Activated CD4-positive, alpha-beta T cell treated with anti-CD3 and anti-CD28 coated beads for 4 hours (primary cell): ENCODE measurements at regions not wholly inside any gene's neighbourhood (a gene's known extent, or its start where the extent isn't known, plus 50 kb on each side); places are given as distances from the start of the nearest gene placed in this dataset.
"Not testable (repeated sequence)": the region's sequence is repeated elsewhere in the genome, so short reads cannot be mapped to it uniquely, and the experiment has no call there.

Source experiments
- DNase-seq, 2 donors: peaks; one replicate each; pipeline ENCODE4 v3.0.0-alpha.2; 2020

GRCh38 chr7:68977385-68978055 is 620.8 kb upstream of the AUTS2 start:
- no peak for DNase-seq

- DNase-seq = no peak
Observed at GRCh38 chr7:68978710-68979109, 619.6 kb upstream of the AUTS2 start.

GRCh38 chr7:68980011-68980410 is 618.3 kb upstream of the AUTS2 start:
- no peak for DNase-seq

GRCh38 chr7:68980432-68980831 is 617.8 kb upstream of the AUTS2 start:
- not testable (repeated sequence) for DNase-seq

GRCh38 chr7:68984306-68984705 is 614.0 kb upstream of the AUTS2 start:
- no peak for DNase-seq

- no peak for DNase-seq
Observed at GRCh38 chr7:68994841-68995240, 603.4 kb upstream of the AUTS2 start.

- no peak for DNase-seq
Observed at GRCh38 chr7:68998136-68998535, 600.1 kb upstream of the AUTS2 start.

GRCh38 chr7:69002416-69002815 is 595.9 kb upstream of the AUTS2 start:
- no peak for DNase-seq

GRCh38 chr7:69012149-69012548 is 586.1 kb upstream of the AUTS2 start:
- DNase-seq = no peak

- DNase-seq = no peak
Observed at GRCh38 chr7:69017208-69017607, 581.1 kb upstream of the AUTS2 start.

- no peak for DNase-seq
Observed at GRCh38 chr7:69018200-69018599, 580.1 kb upstream of the AUTS2 start.

- DNase-seq = no peak
Observed at GRCh38 chr7:69019437-69019836, 578.8 kb upstream of the AUTS2 start.

GRCh38 chr7:69020536-69020935 is 577.7 kb upstream of the AUTS2 start:
- DNase-seq = no peak

- DNase-seq = no peak
Observed at GRCh38 chr7:69025249-69025648, 573.0 kb upstream of the AUTS2 start.

GRCh38 chr7:69032848-69033247 is 565.4 kb upstream of the AUTS2 start:
- DNase-seq = no peak

- no peak for DNase-seq
Observed at GRCh38 chr7:69035826-69036225, 562.4 kb upstream of the AUTS2 start.

- DNase-seq = no peak
Observed at GRCh38 chr7:69036301-69036700, 562.0 kb upstream of the AUTS2 start.

- no peak for DNase-seq
Observed at GRCh38 chr7:69038915-69039314, 559.4 kb upstream of the AUTS2 start.

- no peak for DNase-seq
Observed at GRCh38 chr7:69042138-69042537, 556.1 kb upstream of the AUTS2 start.

GRCh38 chr7:69047151-69047754 is 551.0 kb upstream of the AUTS2 start:
- DNase-seq = no peak

- DNase-seq = no peak
Observed at GRCh38 chr7:69049326-69049725, 548.9 kb upstream of the AUTS2 start.

- no peak for DNase-seq
Observed at GRCh38 chr7:69052447-69052846, 545.8 kb upstream of the AUTS2 start.

GRCh38 chr7:69060516-69060915 is 537.8 kb upstream of the AUTS2 start:
- DNase-seq = no peak

GRCh38 chr7:69062020-69062765 is 536.1 kb upstream of the AUTS2 start:
- no peak for DNase-seq
